ENCODE measurements at regions not wholly inside any gene's neighbourhood (a gene's known extent, or its start where the extent isn't known, plus 50 kb on each side); places are given as distances from the start of the nearest gene placed in this dataset.

- no peak for DNase-seq
These were observed 87.0 kb upstream of the EEA1 start for GRCh38 chr12:93015871-93016751.

- no peak for DNase-seq
These were observed 87.8 kb upstream of the EEA1 start for GRCh38 chr12:93016752-93017350.

- no peak for DNase-seq
These were observed 89.5 kb upstream of the EEA1 start for GRCh38 chr12:93018610-93019009.

GRCh38 chr12:93019212-93019927, 90.3 kb upstream of the EEA1 start:
- DNase-seq, result no peak

GRCh38 chr12:93019975-93020630, 91.0 kb upstream of the EEA1 start:
- DNase-seq, result no peak

- DNase-seq, result peak; percentile 16
These were observed 91.8 kb upstream of the EEA1 start for GRCh38 chr12:93020631-93021597.

GRCh38 chr12:93022603-93023340, 93.7 kb upstream of the EEA1 start:
- DNase-seq, result no peak

GRCh38 chr12:93025145-93026103, 96.3 kb upstream of the EEA1 start:
- peak; percentile 70 for DNase-seq

GRCh38 chr12:93027041-93027440, 97.9 kb upstream of the EEA1 start:
- DNase-seq, result no peak

GRCh38 chr12:93029091-93029490, 100.0 kb upstream of the EEA1 start:
- DNase-seq, result no peak

- no peak for DNase-seq
These were observed 101.9 kb upstream of the EEA1 start for GRCh38 chr12:93031028-93031427.

- no peak for DNase-seq
These were observed 103.7 kb upstream of the EEA1 start for GRCh38 chr12:93032758-93033157.

GRCh38 chr12:93033948-93034347, 104.9 kb upstream of the EEA1 start:
- no peak for DNase-seq

- no peak for DNase-seq
These were observed 110.0 kb upstream of the EEA1 start for GRCh38 chr12:93039062-93039461.

GRCh38 chr12:93039930-93040329, 110.8 kb upstream of the EEA1 start:
- DNase-seq, result no peak

- DNase-seq, result no peak
These were observed 111.3 kb upstream of the EEA1 start for GRCh38 chr12:93040367-93040766.

GRCh38 chr12:93041416-93041815, 112.3 kb upstream of the EEA1 start:
- DNase-seq, result no peak

- DNase-seq, result no peak
These were observed 113.2 kb upstream of the EEA1 start for GRCh38 chr12:93042283-93042682.

- DNase-seq, result no peak
These were observed 113.6 kb upstream of the EEA1 start for GRCh38 chr12:93042684-93043083.

Measured in hematopoietic multipotent progenitor cell treated with erythropoietin and hydrocortisone succinate and interleukin-3 and kit ligand, for 8 days (in vitro differentiated cells).